NCI-H2196 (cell line): ENCODE measurements at regions not wholly inside any gene's neighbourhood (a gene's known extent, or its start where the extent isn't known, plus 50 kb on each side); places are given as distances from the start of the nearest gene placed in this dataset.
"Not testable (repeated sequence)": the region's sequence is repeated elsewhere in the genome, so short reads cannot be mapped to it uniquely, and the experiment has no call there.

Experiments
- DNase-seq: peaks from one replicate; lab custom pipeline; 2025; ENCODE audit not compliant: unreplicated experiment; lab: John Stamatoyannopoulos, UW

DNA sequence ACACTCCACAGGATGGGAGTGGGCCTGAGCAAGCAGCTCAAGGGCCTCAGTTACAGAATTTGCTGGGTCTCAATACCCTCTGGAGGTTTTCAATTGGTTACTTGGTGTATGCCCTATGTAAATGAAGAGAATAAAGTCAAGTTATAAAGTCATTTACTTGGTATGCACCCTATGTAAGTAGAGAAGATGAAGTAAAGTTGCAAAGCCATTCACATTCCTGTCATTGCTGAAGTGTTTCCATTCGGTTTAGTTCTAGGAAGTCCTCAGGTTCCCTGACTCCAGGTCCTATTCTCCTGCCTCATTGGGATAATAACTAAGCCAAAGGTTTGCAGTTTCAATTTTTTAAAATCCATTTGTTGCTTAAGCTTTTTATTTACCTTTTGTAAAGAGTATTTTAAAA, 272.6 kb upstream of the NPSR1 start:
- DNase-seq = no peak

DNA sequence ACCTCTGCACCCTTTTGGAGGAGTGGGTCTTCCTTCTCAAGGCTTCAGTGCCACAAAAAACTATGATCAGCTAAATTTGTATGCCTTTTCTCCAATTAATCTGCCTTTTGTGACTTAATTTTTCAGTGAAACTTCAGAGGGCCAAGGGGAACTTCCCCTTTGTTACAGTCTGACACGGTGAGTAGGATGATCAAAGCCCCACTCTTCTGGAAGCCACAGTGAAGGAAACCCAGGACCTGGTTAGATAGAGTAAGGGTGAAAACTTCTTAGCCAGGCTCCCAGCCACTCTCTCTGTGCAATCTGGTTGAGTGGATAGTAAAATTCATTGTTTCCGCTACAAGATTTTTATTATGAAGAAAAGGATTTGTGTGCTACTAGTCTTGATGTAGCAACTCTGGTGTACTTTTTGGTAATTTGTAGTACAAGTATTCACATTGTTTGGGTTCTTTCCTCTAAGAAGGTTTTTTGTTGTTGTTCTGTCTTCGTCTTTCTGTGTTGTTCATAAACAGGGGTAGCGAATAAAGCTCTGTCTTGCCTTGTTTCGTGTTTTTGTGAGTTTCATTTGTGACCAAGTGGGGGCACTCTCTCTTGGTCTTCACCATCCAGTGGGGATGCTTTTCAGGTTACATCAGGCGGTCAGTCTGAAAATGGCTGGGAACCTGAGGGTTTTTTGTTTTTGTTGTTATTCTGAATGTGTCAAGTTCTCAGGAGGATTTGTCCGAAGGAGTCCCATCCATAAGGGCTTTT, 268.5 kb upstream of the NPSR1 start:
- DNase-seq = no peak

GRCh38 chr7:34390103-34390502, 267.9 kb upstream of the NPSR1 start:
- no peak for DNase-seq

DNA sequence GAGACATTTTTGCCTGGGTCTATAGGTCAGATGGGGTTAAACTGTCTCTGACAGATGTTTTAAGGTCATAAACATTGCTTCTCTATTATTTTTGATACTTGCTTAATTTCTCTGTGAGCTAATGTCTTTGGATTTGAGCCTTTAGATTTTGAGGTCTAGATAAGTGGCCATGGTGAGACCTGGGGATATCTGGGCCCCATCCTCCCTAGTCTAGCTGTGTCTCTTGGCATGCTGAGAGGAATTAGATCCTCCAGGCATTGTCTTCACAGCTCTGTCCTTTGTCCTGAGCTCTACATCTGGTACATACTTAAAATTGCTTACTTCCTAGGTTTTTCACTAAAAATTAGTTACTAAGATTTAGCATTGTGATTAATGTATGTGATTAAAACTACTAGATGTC, 265.0 kb upstream of the NPSR1 start:
- DNase-seq = no peak

- DNase-seq = no peak
These were observed 261.5 kb upstream of the NPSR1 start for GRCh38 chr7:34396437-34397064.

DNA sequence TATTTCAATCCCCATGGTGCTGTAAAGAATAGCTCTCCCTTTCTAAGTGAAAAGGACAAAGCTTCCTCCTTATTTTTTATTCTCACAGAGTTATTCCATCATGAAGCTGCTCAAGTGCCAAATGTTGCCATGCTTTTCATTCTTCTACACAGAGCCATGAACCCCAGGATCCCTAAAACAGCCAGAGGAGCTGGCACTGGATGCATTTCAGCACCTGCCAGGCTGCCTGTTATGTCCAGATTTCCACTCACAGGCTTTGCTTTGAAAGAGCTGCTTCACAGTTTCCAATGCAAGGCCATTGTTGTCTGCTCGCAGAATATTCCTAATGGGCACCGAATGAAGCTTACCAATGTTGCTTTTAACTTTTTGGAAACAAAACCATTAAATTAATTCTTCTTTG, 256.2 kb upstream of the NPSR1 start:
- DNase-seq = no peak

DNA sequence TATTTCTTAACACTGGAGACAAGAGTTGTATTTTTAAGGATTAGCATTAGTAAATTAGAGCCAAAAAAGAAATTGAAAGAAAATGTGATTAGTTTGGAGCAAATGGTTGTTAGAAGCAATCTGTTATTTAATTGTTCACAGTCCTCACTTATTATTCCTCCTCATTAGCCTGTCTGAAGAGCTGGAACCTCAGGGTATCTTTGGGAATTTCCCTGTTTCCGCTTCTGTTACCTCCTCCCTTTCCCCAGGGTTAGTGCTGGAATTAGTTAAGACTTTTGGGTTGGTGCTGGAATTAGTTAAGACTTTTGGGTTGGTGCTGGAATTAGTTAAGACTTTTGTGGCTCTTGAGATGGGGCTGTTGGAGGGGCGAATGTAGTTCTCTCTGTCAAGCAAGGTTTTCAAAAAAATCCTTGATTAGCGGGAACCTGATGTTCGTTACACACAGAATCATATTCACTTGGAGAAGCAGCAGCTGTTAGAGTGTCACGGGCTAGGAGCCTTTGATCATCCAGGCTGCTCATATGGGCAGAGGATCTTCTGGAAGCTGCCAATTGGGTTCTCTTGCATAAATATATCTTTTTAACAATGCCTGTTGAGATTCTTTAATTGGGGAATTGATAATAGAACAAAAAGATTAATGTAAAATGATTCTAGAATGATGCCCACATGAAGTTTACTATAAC, 251.0 kb upstream of the NPSR1 start:
- DNase-seq = no peak

DNA sequence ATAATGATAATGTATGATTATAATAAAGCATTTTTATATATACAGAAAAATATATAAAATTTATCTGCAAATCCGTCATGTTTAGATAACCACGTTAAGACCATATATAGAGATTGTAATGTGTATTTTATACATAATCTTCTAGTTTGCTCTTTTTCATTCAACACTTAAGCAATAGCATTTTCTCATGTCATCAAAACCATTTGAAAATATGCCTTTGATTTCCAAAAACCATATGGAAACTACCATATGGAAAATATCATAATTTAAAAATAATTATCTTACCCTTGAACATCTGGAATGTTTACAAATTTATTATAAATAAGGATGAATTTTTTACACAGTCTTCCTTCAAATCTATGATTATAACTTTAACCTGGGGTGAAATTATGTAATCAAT, 250.4 kb upstream of the NPSR1 start:
- DNase-seq = no peak

DNA sequence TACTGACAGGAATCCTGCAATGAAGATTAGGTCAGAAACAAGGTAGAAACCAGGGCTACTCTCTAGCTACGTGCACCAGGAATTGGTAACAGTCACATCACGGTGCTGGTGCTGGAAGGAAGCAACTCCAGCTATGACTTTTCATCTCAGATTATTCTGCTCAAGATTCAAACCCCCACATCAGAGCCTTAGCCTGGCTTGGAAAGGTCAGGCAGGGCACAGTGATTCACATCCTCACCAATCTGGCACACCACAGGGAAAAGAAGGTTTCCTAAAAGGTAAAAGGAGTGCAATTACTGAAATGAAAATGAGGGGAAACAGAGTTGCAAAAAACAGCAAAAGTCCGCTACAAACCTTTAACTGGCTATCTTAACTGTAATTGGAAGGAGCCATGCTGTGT, 240.2 kb upstream of the NPSR1 start:
- DNase-seq = no peak

GRCh38 chr7:34421526-34421925, 236.5 kb upstream of the NPSR1 start:
- DNase-seq = no peak

- no peak for DNase-seq
These were observed 232.8 kb upstream of the NPSR1 start for GRCh38 chr7:34425194-34425593.

DNA sequence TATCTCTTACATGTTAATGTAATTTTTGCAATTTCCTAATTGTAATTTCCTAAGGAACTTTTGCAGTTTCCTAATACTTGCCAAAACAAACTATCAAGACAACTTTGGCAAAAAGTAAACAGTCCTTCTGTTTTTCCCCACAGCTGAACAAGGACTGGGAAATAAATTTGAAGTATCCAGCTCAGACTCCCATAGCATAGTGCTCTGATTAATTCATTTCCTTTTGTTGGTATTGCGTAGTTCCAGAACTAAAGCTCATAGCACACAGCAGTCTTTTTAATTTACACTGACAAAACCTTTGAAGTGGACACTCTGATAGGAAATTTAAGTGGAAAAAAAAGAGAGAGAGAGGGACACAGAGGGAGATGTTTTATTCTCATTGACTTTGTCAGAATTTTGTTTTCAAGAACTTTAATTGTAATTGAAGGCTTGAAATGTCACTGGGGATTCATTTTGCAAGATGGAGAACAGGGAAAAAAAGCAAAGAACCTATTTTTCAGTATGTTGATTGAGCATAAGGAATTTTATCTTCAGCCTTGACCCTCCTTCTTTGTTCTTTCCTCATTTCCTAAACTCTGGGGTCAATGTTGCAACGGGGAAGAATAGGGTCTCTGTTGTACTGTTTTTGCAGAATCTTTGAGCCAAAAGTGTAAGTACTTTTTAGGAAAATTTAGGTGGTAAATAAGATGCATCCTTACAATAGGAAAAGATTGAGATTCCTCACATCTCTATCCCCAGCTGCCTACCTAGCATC, 232.2 kb upstream of the NPSR1 start:
- DNase-seq = no peak

- DNase-seq = no peak
These were observed 227.6 kb upstream of the NPSR1 start for GRCh38 chr7:34430456-34430855.

DNA sequence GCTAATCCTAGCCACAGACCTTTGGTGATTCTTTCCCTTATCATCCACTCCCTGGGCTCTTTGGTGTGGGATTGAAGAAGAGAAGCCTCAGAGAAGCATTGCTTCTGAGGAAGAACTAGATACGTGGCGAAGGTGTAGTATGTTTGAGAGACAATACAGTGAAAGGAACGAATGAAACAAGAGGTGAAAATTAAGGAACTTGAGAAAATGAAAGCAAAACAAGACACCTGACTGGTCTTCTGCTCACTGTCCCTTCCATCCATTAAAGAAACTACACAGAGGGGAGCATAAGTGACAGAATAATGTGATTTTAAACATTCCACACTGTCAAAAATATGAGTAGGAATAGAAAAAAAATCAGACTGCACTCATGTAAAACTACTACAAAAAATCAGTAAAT, 219.6 kb upstream of the NPSR1 start:
- no peak for DNase-seq

- no peak for DNase-seq
These were observed 212.4 kb upstream of the NPSR1 start for GRCh38 chr7:34445653-34446052.

- not testable (repeated sequence) for DNase-seq
These were observed 209.5 kb upstream of the NPSR1 start for GRCh38 chr7:34448531-34448930.

DNA sequence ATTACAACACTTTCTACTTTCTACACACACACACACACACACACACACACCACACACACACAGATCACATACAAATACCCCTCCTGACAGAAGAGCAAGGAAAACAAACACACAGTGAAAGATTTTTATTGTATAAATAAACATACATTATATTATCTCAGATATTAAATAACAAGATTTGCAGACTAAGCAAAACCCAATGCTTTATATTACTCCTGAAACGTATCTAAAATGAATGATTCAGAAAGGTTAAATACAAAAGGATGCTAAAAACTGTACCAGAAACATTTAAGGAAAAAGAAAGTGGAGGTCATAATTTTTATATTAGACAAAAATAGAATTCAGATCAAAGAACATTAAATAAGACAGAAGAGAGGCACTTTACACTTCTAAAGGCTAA, 208.3 kb upstream of the NPSR1 start:
- no peak for DNase-seq

DNA sequence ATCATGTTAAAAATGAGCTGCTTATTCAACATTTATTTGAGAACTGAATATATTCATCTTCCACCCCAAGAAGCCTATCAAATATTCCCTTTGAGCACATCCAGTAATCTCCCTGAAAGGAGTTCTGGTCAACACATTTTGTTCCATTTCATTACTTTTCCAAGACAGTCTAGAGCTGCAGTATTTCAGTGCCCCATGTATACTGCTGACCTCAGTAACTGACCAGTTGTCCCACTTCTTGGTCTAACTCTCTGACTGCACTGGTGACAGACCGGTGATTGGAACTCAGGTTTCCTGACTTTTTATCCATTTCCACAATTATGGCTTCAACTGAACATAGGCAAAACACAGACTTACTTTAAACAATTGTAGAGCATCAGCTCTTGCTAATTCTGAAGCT, 206.8 kb upstream of the NPSR1 start:
- DNase-seq = no peak

DNA sequence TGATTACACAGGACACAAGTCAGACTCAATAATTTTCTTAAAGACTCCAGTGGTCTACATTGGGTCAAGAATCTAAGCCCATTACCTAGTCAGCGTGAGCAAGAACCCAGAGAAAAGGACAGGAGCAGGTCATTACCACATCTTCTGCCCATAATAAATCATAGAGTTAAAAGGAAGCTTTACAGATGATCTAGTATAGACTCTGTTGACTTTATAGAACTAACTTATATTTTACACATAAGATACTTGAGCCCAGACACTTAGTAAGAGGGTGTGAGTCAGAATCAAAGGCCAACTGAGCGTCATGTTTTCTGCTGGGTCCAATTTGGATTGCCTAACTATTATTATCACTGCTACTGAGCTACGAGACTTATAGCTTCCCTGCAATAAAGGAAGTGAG, 206.1 kb upstream of the NPSR1 start:
- DNase-seq = no peak

GRCh38 chr7:34452363-34452762, 205.7 kb upstream of the NPSR1 start:
- no peak for DNase-seq

- no peak for DNase-seq
These were observed 204.9 kb upstream of the NPSR1 start for GRCh38 chr7:34453150-34453549.

DNA sequence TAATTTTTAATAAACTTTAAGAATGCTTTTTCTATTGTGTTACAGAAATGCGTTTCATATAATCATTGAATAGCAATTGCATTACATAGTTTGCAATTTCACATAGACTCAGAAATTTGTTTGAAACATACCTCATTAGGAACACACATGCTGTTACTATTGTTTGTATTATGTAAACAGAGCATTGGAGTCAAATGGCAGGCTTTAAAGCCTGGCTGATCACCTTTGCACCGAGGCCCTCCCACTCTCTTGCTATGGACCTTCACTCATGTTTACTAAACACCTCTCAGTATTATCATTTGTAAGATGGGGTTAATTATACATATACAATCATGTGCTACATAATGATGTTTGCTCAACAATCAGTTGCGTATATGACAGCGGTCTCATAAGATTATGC, 203.6 kb upstream of the NPSR1 start:
- no peak for DNase-seq
